Osteocyte (in vitro differentiated cells): ENCODE measurements at regions not wholly inside any gene's neighbourhood (a gene's known extent, or its start where the extent isn't known, plus 50 kb on each side); places are given as distances from the start of the nearest gene placed in this dataset.
"Not testable (repeated sequence)": the region's sequence is repeated elsewhere in the genome, so short reads cannot be mapped to it uniquely, and the experiment has no call there.

ENCODE experiments used
- DNase-seq: peaks from one replicate; pipeline ENCODE4 v3.0.0; 2021; ENCODE audit warnings: mixed read lengths; ENCODE audit not compliant: unreplicated experiment; ENCODE audit errors: extremely low spot score
- H3K27ac Mint-ChIP-seq: one replicate; pipeline ENCODE4 v1.8.0; 2021; ENCODE audit warnings: mild to moderate bottlenecking, mixed read lengths; ENCODE audit not compliant: unreplicated experiment
- H3K27me3 Mint-ChIP-seq: one replicate; pipeline ENCODE4 v1.8.0; 2021; ENCODE audit warnings: mixed read lengths; ENCODE audit not compliant: unreplicated experiment
- H3K36me3 Mint-ChIP-seq: one replicate; pipeline ENCODE4 v1.8.0; 2021; ENCODE audit warnings: mixed read lengths; ENCODE audit not compliant: unreplicated experiment
- H3K4me1 Mint-ChIP-seq: one replicate; pipeline ENCODE4 v1.8.0; 2021; ENCODE audit warnings: mixed read lengths; ENCODE audit not compliant: unreplicated experiment
- H3K4me3 Mint-ChIP-seq: one replicate; pipeline ENCODE4 v1.8.0; 2021; ENCODE audit warnings: mild to moderate bottlenecking, moderate library complexity, mixed read lengths; ENCODE audit not compliant: unreplicated experiment
- H3K9me3 Mint-ChIP-seq: one replicate; pipeline ENCODE4 v1.8.0; 2021; ENCODE audit warnings: mixed read lengths; ENCODE audit not compliant: unreplicated experiment
- CTCF ChIP-seq: fragments of 200-600 bp; sonication (generic); IDR thresholded peaks from 2 replicates; pipeline ENCODE4 v1.5.0; 2021; ENCODE audit warnings: antibody characterized with exemption, mild to moderate bottlenecking, moderate library complexity

DNA sequence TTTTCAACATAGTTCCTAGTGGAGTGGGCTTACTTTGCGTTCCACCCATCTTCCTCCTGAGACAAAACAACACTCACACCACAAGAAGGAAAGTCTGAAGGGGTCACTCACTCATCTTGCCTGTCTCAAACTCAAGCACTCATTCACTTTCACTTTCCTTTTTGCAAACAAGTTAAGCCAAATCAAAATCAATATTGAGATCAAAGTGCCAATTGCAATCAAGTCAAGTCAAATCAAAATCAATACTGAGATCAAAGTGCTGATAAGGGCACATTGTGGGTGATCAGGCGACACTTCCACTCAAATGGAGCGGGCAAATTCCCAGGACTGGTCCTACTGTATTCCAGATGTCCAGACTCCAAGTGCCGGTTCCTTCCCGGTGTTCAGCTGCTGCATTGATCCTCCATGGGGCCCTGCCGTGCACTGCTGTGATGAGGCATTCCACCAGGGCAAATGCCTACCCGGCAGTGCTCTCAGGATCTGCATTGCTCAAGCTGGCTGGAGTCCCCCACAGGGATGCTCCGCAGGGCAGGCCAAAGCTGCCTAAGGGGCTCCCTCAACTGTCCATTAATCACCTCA, 183.0 kb upstream of the PLGLB1 start:
- H3K4me3 Mint-ChIP-seq, DNase-seq, H3K27me3 Mint-ChIP-seq, H3K9me3 Mint-ChIP-seq, H3K4me1 Mint-ChIP-seq, H3K27ac Mint-ChIP-seq, H3K36me3 Mint-ChIP-seq: not testable (repeated sequence)

GRCh38 chr2:87212938-87213337, 191.3 kb upstream of the PLGLB1 start:
- DNase-seq, H3K4me3 Mint-ChIP-seq, H3K27me3 Mint-ChIP-seq, H3K27ac Mint-ChIP-seq, H3K4me1 Mint-ChIP-seq, H3K9me3 Mint-ChIP-seq, H3K36me3 Mint-ChIP-seq: not testable (repeated sequence)

- not testable (repeated sequence) for DNase-seq, H3K36me3 Mint-ChIP-seq, H3K27ac Mint-ChIP-seq, H3K9me3 Mint-ChIP-seq, H3K4me1 Mint-ChIP-seq, H3K4me3 Mint-ChIP-seq
- peaks cover 17% of the 10 kb centered on the region for H3K27me3 Mint-ChIP-seq
Observed at GRCh38 chr2:87217005-87217404, 195.4 kb upstream of the PLGLB1 start.

DNA sequence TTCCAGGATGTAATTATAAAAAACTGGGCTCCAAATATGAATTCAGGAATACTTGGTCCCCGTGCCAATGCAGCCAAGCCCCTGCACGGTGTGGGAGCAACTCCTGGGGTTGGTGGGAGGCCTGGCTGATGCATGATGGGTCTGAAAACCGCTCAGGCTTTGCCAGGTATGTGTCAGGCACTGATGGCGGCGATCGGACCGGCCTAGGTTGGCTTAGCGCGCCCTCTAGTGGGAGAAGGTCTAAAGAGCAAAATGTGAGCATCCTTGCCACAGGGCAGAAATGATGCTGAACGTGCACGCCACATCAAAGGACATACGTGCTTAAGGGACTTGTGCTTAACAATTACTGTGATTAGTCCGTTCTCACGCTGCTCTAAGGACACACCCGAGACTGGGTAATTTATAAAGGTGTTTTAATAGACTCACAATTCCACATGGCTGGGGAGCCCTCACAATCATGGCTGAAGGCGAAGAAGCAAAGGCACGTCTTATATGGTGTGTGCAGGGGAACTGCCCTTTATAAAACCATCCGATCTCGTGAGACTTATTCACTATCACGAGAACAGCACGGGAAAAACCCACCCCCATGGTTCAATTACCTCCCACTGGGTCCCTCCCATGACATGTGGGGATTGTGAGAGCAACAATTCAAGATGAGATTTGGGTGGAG, 196.2 kb upstream of the PLGLB1 start:
- H3K4me3 Mint-ChIP-seq, H3K27ac Mint-ChIP-seq, H3K4me1 Mint-ChIP-seq, H3K9me3 Mint-ChIP-seq, H3K36me3 Mint-ChIP-seq, DNase-seq: not testable (repeated sequence)
- H3K27me3 Mint-ChIP-seq: peaks cover 23% of the 10 kb centered on the region
- TF ChIP-seq CTCF: peak; percentile 12

GRCh38 chr2:87220651-87221050, 199.0 kb upstream of the PLGLB1 start:
- H3K9me3 Mint-ChIP-seq, H3K4me1 Mint-ChIP-seq, H3K4me3 Mint-ChIP-seq, H3K36me3 Mint-ChIP-seq, DNase-seq, H3K27ac Mint-ChIP-seq: not testable (repeated sequence)
- peaks cover 24% of the 10 kb centered on the region for H3K27me3 Mint-ChIP-seq

DNA sequence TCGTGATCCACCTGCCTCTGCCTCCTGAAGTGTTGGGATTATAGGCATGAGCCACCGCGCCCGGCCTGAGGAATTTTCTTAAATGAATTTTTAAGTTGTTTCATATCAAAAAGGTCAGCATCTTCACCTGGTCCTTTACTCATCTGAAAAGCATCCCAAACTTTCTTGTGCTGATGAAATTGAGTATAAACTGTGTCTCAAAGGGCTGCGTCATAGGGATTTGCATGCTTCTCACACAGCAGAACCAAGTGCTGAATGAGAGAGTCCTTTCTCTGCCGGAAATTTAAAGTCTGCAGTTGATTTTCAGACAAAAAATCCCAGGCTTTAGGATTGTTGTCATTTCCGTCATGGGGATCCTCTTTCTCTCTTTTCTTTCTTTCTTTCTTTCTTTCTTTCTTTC, 200.5 kb upstream of the PLGLB1 start:
- not testable (repeated sequence) for H3K9me3 Mint-ChIP-seq, H3K4me3 Mint-ChIP-seq, H3K4me1 Mint-ChIP-seq, H3K36me3 Mint-ChIP-seq, DNase-seq, H3K27ac Mint-ChIP-seq
- H3K27me3 Mint-ChIP-seq: peaks cover 27% of the 10 kb centered on the region

GRCh38 chr2:87223873-87224272, 202.2 kb upstream of the PLGLB1 start:
- H3K9me3 Mint-ChIP-seq, DNase-seq, H3K4me1 Mint-ChIP-seq, H3K27ac Mint-ChIP-seq, H3K4me3 Mint-ChIP-seq, H3K36me3 Mint-ChIP-seq: not testable (repeated sequence)
- peaks cover 25% of the 10 kb centered on the region for H3K27me3 Mint-ChIP-seq

- TF ChIP-seq CTCF: peak; percentile 51
- not testable (repeated sequence) for H3K4me3 Mint-ChIP-seq, H3K9me3 Mint-ChIP-seq, H3K27ac Mint-ChIP-seq, H3K36me3 Mint-ChIP-seq, DNase-seq, H3K27me3 Mint-ChIP-seq, H3K4me1 Mint-ChIP-seq
Observed at GRCh38 chr2:87229091-87229689, 207.5 kb upstream of the PLGLB1 start.

DNA sequence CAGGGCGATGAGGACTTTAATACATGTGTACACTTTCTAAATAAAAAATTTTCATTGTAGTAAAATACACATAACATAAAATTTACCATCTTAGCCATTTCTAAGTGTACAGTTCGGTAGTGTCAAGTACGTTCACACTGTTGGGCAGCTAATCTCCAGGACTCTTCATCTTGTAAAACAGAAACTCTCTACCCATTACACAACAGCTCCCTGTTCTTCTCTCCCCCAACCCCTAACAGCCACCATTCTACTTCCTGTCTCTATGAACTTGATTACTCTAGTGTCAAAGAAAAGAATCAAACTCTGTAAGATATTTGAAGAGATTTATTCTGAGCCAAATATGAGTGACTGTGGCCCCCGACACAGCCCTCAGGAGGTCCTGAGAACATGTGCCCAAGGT, 208.3 kb upstream of the PLGLB1 start:
- not testable (repeated sequence) for H3K9me3 Mint-ChIP-seq, H3K27me3 Mint-ChIP-seq, H3K4me1 Mint-ChIP-seq, H3K36me3 Mint-ChIP-seq, H3K4me3 Mint-ChIP-seq, DNase-seq
- H3K27ac Mint-ChIP-seq: peak overlapping the region; percentile 72

DNA sequence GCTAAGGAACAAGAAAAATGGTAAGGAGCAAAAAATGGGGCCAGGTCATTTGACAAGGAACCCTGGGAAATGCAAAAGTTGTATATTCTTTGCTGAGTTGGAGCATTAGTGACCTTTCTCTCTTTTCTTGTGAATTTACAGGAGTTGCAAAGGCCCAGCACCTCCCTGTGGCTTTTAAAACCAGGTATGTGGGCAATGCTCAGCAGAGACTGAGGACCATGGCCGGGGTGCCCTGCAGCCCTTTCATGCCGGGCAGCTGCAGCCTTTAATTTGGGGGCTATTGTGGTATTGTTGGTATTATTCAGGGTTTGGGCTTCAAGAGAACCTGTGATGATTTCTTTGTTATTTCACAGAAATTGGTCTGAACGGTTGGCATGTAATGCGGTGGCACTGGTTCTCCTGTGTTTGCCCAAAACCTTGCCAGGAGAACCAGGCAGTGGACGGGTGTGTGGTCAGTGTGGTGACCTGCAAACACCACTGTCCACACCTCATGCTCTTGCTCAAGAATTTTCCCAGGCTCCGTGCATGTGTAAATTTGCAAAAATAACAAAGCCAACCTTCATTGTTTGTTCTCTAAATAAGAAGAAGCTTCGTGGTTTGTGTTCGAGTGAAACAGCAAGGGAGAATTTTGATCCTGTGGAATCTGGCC, 213.8 kb upstream of the PLGLB1 start:
- H3K27me3 Mint-ChIP-seq, H3K4me3 Mint-ChIP-seq, DNase-seq, H3K4me1 Mint-ChIP-seq, H3K27ac Mint-ChIP-seq, H3K36me3 Mint-ChIP-seq, H3K9me3 Mint-ChIP-seq: not testable (repeated sequence)
